Erythroblast (primary cell): ENCODE measurements at regions not wholly inside any gene's neighbourhood (a gene's known extent, or its start where the extent isn't known, plus 50 kb on each side); places are given as distances from the start of the nearest gene placed in this dataset.

Source experiments
- GATA1 ChIP-seq: IDR thresholded peaks from 2 replicates; pipeline ENCODE4 v1.6.1; 2011; ENCODE audit warnings: low read depth, mild to moderate bottlenecking, control low read depth, low read length, moderate library complexity
- POLR2A ChIP-seq: IDR thresholded peaks from 2 replicates; pipeline ENCODE4 v1.6.1; 2011; ENCODE audit warnings: mild to moderate bottlenecking, low read length

DNA sequence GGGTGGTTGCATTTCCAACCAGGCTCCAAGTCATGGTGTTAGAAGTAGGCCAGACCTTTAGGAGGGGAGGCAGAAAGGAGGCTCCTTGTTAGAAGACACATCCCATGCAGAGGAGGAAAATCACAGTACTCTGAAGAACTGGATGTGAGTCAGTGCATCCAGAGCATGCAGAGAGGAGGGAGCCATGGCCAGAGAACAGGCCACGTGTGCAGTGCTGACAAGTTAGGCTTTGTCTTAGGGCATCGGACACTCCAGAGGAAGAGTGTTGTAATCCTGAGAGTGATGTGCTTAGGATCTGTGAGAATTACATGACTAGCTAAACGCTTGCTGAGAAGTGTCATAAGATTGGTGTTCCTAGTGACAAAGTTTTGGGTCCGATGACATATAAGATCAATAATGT lies 456.5 kb upstream of the THRB start:
- no peak for TF ChIP-seq POLR2A
- no peak for TF ChIP-seq GATA1
